Breast epithelium (tissue), 4 donors: ENCODE measurements at regions not wholly inside any gene's neighbourhood (a gene's known extent, or its start where the extent isn't known, plus 50 kb on each side); places are given as distances from the start of the nearest gene placed in this dataset.
"Not testable (repeated sequence)": the region's sequence is repeated elsewhere in the genome, so short reads cannot be mapped to it uniquely, and the experiment has no call there.

Experiments used
- DNase-seq, 2 donors: peaks; one replicate each; pipeline ENCODE4 v3.0.0-alpha.2; 2019; ENCODE audit warnings: low spot score in 2 of 2
- H3K27ac ChIP-seq, 2 donors: fragments of 200-600 bp; sonication (generic) in 1 of 2; one replicate each; pipeline ENCODE4 v1.5.1; 2016 to 2019; ENCODE audit warnings: mild to moderate bottlenecking in 1 of 2
- H3K27me3 ChIP-seq, 2 donors: fragments of 200-600 bp; sonication (generic) in 1 of 2; one replicate each; pipeline versions ENCODE4 v1.5.1 to v1.6.0; 2017 to 2019; ENCODE audit warnings: control low read depth in 1 of 2, mild to moderate bottlenecking in 1 of 2
- H3K36me3 ChIP-seq: fragments of 200-600 bp; one replicate; pipeline ENCODE4 v1.5.1; 2019
- H3K4me1 ChIP-seq, 2 donors: fragments of 200-600 bp; sonication (generic); one replicate each; pipeline ENCODE4 v1.5.1; 2016 to 2019; ENCODE audit warnings: control low read depth in 1 of 2
- H3K4me3 ChIP-seq, 3 donors: fragments of 200-600 bp; sonication (generic); 1 replicate in 2 of 3; 2 replicates in 1 of 3; pipeline ENCODE4 v1.5.1; 2016 to 2019; ENCODE audit warnings: mild to moderate bottlenecking in 3 of 3, moderate library complexity in 2 of 3
- H3K9me3 ChIP-seq, 2 donors: fragments of 200-600 bp; sonication (generic) in 1 of 2; one replicate each; pipeline ENCODE4 v1.5.1; 2016 to 2019; ENCODE audit warnings: control low read depth in 1 of 2
- POLR2A ChIP-seq: fragments of 450-650 bp; IDR thresholded peaks from one replicate; pipeline ENCODE4 v1.6.1; 2016; ENCODE audit warnings: antibody characterized with exemption, mild to moderate bottlenecking, moderate library complexity
- POLR2AphosphoS5 ChIP-seq, 3 donors: sonication (generic); formaldehyde crosslinking; IDR thresholded peaks; one replicate each; pipeline ENCODE4 v1.6.1; 2017; ENCODE audit warnings: antibody characterized with exemption in 3 of 3
- intact Hi-C: fragments of 100-400 bp; cut with DNase I; formaldehyde crosslinking; loops from one replicate; pipeline ENCODE4 v1.15.1; 2023; ENCODE audit warnings: low total_unique reads
- TF ChIP-seq, protein P1 (sequence below), 3 donors: fragments of 450-650 bp; IDR thresholded peaks; one replicate each; pipeline ENCODE4 v1.5.1; 2016 to 2017; ENCODE audit warnings: antibody characterized with exemption in 3 of 3, mild to moderate bottlenecking in 3 of 3, moderate library complexity in 3 of 3

DNA sequence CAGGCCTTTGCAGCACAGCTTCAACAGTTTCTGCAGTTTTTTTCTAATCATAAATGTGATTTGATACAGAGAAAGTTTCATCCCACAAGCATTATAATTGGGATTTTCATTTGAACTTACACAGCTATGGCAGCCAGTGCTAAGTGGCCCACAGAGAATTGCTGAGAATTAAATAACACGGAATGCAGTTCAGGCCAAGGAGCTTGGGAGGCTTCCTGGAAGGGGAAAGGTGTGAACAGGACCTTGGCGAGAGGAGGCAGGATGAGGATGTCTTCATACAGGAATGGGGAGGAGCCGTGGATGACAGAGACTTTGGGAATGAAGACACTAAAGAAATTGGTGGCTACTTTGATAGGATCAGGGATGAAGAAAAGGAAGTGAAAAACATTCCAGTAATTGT, 95.3 kb downstream of the ZNF22 start:
- DNase-seq, result no peak
- no peaks in the 10 kb centered on the region for H3K9me3 ChIP-seq
- no peak overlapping the region for H3K27ac ChIP-seq
- H3K4me3 ChIP-seq, result no peak overlapping the region
- no peaks in the 10 kb centered on the region for H3K36me3 ChIP-seq
- TF ChIP-seq POLR2A (no peak), POLR2AphosphoS5 (IDR thresholded peaks at IDR 0.05) (no peak)
- TF ChIP-seq, protein P1, sequence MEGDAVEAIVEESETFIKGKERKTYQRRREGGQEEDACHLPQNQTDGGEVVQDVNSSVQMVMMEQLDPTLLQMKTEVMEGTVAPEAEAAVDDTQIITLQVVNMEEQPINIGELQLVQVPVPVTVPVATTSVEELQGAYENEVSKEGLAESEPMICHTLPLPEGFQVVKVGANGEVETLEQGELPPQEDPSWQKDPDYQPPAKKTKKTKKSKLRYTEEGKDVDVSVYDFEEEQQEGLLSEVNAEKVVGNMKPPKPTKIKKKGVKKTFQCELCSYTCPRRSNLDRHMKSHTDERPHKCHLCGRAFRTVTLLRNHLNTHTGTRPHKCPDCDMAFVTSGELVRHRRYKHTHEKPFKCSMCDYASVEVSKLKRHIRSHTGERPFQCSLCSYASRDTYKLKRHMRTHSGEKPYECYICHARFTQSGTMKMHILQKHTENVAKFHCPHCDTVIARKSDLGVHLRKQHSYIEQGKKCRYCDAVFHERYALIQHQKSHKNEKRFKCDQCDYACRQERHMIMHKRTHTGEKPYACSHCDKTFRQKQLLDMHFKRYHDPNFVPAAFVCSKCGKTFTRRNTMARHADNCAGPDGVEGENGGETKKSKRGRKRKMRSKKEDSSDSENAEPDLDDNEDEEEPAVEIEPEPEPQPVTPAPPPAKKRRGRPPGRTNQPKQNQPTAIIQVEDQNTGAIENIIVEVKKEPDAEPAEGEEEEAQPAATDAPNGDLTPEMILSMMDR (IDR thresholded peaks at IDR 0.05), result no peak
- intact Hi-C loops, result no loop called here
- H3K27me3 ChIP-seq, result no peaks in the 10 kb centered on the region
- H3K4me1 ChIP-seq, result no peaks in the 10 kb centered on the region

DNA sequence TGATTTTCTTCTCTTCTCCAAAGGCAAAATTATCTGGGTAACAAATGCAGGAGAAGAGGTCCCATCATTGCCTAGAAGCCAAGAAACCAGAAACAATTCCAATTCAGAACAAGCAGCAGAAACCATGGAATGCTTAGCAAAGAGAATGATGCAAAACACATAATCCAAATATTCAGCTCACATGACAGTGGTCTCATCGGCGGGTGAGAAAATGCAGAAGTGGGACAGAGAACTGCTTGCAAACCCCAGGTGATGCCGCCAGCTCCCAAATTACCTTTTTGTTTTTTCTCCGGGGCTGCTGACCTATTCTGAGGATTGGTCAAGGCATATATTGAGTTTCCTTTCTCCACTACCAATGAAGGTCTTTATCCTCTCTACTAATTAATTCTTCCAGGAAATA, 99.7 kb downstream of the ZNF22 start:
- Histone ChIP-seq H3K4me1 (no peaks in the 10 kb centered on the region), H3K4me3 (no peak overlapping the region), H3K36me3 (no peaks in the 10 kb centered on the region), H3K27ac (no peak overlapping the region), H3K27me3 (no peaks in the 10 kb centered on the region), H3K9me3 (no peaks in the 10 kb centered on the region)
- TF ChIP-seq POLR2AphosphoS5 (IDR thresholded peaks at IDR 0.05), result no peak
- TF ChIP-seq POLR2A, result no peak
- intact Hi-C loops, result no loop called here
- DNase-seq, result no peak

DNA sequence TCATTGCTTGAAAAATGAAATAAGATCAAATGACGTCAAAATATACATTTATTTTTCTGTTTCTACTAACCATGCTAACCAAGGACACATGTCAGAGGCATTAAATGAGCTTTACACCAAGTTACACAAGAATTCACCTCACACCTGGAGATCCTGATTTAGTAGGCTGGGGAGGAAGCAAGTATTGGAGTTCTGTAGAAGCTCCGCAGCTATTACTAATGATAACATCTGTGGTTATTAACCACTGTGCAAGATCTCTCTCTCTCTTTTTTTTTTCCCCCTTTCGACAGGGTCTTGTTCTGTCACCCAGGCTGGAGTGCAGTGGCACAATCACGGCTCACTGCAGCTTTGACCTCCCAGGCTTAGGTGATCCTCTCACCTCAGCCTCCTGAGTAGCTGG, 104.0 kb downstream of the ZNF22 start:
- no peaks in the 10 kb centered on the region for H3K9me3 ChIP-seq
- no peak for DNase-seq
- no peak overlapping the region for H3K4me3 ChIP-seq
- H3K36me3 ChIP-seq, result no peaks in the 10 kb centered on the region
- TF ChIP-seq, protein P1 (IDR thresholded peaks at IDR 0.05), result no peak
- TF ChIP-seq POLR2A, result no peak
- TF ChIP-seq POLR2AphosphoS5 (IDR thresholded peaks at IDR 0.05), result no peak
- intact Hi-C loops, result no loop called here
- no peaks in the 10 kb centered on the region for H3K4me1 ChIP-seq
- no peaks in the 10 kb centered on the region for H3K27me3 ChIP-seq
- H3K27ac ChIP-seq, result no peak overlapping the region

DNA sequence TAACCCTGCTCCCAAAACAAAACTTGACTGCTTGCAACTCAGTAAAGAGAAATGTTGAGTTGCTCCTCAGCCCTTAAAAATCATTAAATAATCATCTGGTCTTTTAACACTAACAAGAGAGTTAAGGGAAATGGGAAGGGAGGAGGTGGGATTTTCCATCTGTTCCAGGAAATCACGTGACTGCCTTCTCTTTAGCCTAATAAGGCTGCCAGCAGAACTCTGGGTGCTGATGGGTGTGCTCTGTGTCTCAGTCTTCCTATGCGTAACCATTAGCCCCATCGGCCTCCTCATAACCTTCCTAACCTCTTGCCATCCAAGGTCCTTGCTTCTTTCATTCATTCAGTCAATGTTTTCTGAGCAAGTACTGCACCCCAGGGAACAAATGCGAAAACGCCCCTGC, 104.6 kb downstream of the ZNF22 start:
- DNase-seq, intact Hi-C loops, H3K4me3 ChIP-seq, H3K27ac ChIP-seq, H3K4me1 ChIP-seq, H3K36me3 ChIP-seq, H3K27me3 ChIP-seq, H3K9me3 ChIP-seq: not testable (repeated sequence)

DNA sequence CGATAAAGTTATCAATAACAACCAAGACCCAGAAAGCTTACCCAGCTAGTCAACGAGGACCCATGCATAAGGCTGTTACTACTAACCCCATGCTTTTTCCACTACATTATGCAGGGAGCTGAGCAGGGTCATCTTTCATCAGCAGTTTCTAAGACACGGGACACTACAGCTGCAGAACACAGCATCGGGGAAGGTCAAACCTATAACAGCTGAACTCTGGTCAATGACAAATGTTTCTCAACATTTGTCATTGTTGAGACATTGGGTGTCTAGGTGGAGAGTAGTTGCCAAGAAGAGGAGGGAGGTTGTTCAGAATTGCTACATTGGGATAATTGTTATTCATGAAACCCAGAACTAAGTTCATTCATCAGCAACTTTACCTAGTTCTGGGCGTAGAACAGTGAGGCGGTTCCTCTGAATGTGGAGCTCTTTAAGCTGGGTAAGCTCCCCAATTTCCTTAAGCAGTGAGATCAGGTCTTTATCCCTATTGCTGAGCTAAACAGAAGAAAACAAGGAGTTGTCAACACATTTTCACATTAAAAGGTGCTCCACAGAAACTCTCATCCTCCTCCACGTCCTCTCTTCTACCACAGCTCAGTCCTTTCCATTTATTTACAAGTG, 105.6 kb downstream of the ZNF22 start:
- Histone ChIP-seq H3K36me3 (no peaks in the 10 kb centered on the region), H3K27me3 (no peaks in the 10 kb centered on the region), H3K9me3 (no peaks in the 10 kb centered on the region), H3K4me1 (no peaks in the 10 kb centered on the region), H3K4me3 (no peak overlapping the region), H3K27ac (no peak overlapping the region)
- TF ChIP-seq, protein P1 (IDR thresholded peaks at IDR 0.05), result no peak
- TF ChIP-seq POLR2AphosphoS5 (IDR thresholded peaks at IDR 0.05) (no peak), POLR2A (no peak)
- no peak for DNase-seq
- intact Hi-C loops, result no loop called here

- Histone ChIP-seq H3K36me3 (no peaks in the 10 kb centered on the region), H3K4me3 (no peak overlapping the region), H3K27ac (no peak overlapping the region), H3K9me3 (no peaks in the 10 kb centered on the region), H3K4me1 (no peaks in the 10 kb centered on the region), H3K27me3 (no peaks in the 10 kb centered on the region)
- intact Hi-C loops, result no loop called here
- DNase-seq, result no peak
- TF ChIP-seq POLR2A (no peak), POLR2AphosphoS5 (IDR thresholded peaks at IDR 0.05) (no peak)
- TF ChIP-seq, protein P1 (IDR thresholded peaks at IDR 0.05), result no peak
Observed at GRCh38 chr10:45111509-45111908, 110.8 kb downstream of the ZNF22 start.

GRCh38 chr10:45117940-45118339, 117.2 kb downstream of the ZNF22 start:
- H3K4me3 ChIP-seq, intact Hi-C loops, H3K9me3 ChIP-seq, H3K27ac ChIP-seq, H3K36me3 ChIP-seq, H3K27me3 ChIP-seq, H3K4me1 ChIP-seq, DNase-seq: not testable (repeated sequence)
